DOHH2 (cell line): ENCODE measurements at regions not wholly inside any gene's neighbourhood (a gene's known extent, or its start where the extent isn't known, plus 50 kb on each side); places are given as distances from the start of the nearest gene placed in this dataset.

Experiments used
- H3F3A ChIP-seq: fragments of 200-600 bp; sonication (generic), shearing (Covaris generic); 2 replicates; pipeline ENCODE4 v1.6.0; 2016; ENCODE audit warnings: antibody characterized with exemption, mild to moderate bottlenecking; ENCODE audit not compliant: control insufficient read depth, insufficient read depth
- H3K27ac ChIP-seq: fragments of 200-600 bp; sonication (generic); 2 replicates; pipeline ENCODE4 v1.5.1; 2014; ENCODE audit warnings: low read depth, mild to moderate bottlenecking, low read length, moderate library complexity
- H3K27me3 ChIP-seq: fragments of 200-600 bp; sonication (generic); 2 replicates; pipeline ENCODE4 v1.6.1; 2014; ENCODE audit warnings: mild to moderate bottlenecking, low read length, mixed read lengths; ENCODE audit not compliant: control insufficient read depth
- H3K36me3 ChIP-seq: fragments of 200-600 bp; sonication (generic); 2 replicates; pipeline ENCODE4 v1.6.1; 2014; ENCODE audit warnings: mild to moderate bottlenecking, low read length, moderate library complexity, mixed read lengths; ENCODE audit not compliant: control insufficient read depth
- H3K4me1 ChIP-seq: fragments of 200-600 bp; sonication (generic); 2 replicates; pipeline ENCODE4 v1.6.1; 2014; ENCODE audit warnings: mild to moderate bottlenecking, low read length, mixed read lengths; ENCODE audit not compliant: control insufficient read depth
- H3K4me2 ChIP-seq: fragments of 200-600 bp; sonication (generic); 2 replicates; pipeline ENCODE4 v1.6.0; 2014; ENCODE audit warnings: mild to moderate bottlenecking, low read length, moderate library complexity
- H3K4me3 ChIP-seq: fragments of 200-600 bp; sonication (generic); 2 replicates; pipeline ENCODE4 v1.5.1; 2014; ENCODE audit warnings: mild to moderate bottlenecking, low read length, mixed read lengths
- H3K79me2 ChIP-seq: fragments of 200-600 bp; sonication (generic); 2 replicates; pipeline ENCODE4 v1.6.1; 2014; ENCODE audit warnings: mild to moderate bottlenecking, low read length, mixed read lengths; ENCODE audit not compliant: control insufficient read depth
- H3K9me2 ChIP-seq: fragments of 200-600 bp; sonication (generic); replicated peaks from 2 replicates; pipeline ENCODE4 v1.6.1; 2014; ENCODE audit warnings: mild to moderate bottlenecking, low read length, mixed read lengths; ENCODE audit not compliant: control insufficient read depth
- H3K9me3 ChIP-seq: fragments of 200-600 bp; sonication (generic); 2 replicates; pipeline ENCODE4 v1.6.1; 2014; ENCODE audit warnings: antibody characterized with exemption, low read length, mixed read lengths; ENCODE audit not compliant: control insufficient read depth, insufficient read depth
- H4K20me1 ChIP-seq: fragments of 200-600 bp; sonication (generic); 2 replicates; pipeline ENCODE4 v1.6.0; 2014; ENCODE audit warnings: low read depth, mild to moderate bottlenecking, antibody characterized with exemption, low read length, moderate library complexity; ENCODE audit not compliant: control insufficient read depth, insufficient read depth
- CTCF ChIP-seq: fragments of 200-600 bp; sonication (generic); IDR thresholded peaks from one replicate; pipeline ENCODE4 v1.5.1; 2014; ENCODE audit warnings: antibody characterized with exemption, mild to moderate bottlenecking, low read depth, low read length; ENCODE audit not compliant: poor library complexity, severe bottlenecking
- EZH2phosphoT487 ChIP-seq: fragments of 200-600 bp; sonication (generic); IDR thresholded peaks from 2 replicates; pipeline ENCODE4 v1.6.1; 2017; ENCODE audit warnings: borderline replicate concordance, mild to moderate bottlenecking, antibody characterized with exemption, low read length, moderate library complexity, mixed read lengths

DNA sequence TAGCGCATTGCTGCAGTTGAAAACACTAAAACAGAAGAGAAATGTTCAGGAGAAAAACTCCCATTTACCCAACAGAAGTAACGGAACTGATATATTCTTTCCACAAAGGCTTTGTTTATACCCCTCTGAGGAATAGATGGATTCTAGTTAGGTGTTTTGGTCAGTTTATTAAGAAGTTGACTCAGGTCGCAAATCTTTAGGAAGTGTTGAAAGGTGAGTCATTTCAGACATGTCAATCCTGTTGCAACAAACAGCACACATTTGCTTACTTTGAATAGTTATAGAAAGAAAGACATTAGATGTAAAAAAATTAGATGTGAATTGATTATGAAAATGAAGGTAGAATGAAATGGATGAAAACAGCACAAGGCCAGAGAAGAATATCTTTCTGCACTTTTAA, 941.0 kb downstream of the KCNJ2 start:
- Histone ChIP-seq H3K27me3 (no peaks in the 10 kb centered on the region), H3K27ac (no peak overlapping the region), H3K4me1 (no peaks in the 10 kb centered on the region), H3K4me3 (no peak overlapping the region), H3K4me2 (no peak overlapping the region), H3K79me2 (no peaks in the 10 kb centered on the region), H3K9me3 (no peaks in the 10 kb centered on the region), H3K36me3 (no peaks in the 10 kb centered on the region), H3K9me2 (no peaks in the 10 kb centered on the region), H3F3A (no peaks in the 10 kb centered on the region), H4K20me1 (no peaks in the 10 kb centered on the region)
- TF ChIP-seq CTCF (no peak), EZH2phosphoT487 (no peak)

- Histone ChIP-seq H3K4me3 (no peak overlapping the region), H3K4me1 (no peaks in the 10 kb centered on the region), H3K27me3 (no peaks in the 10 kb centered on the region), H3K4me2 (no peak overlapping the region), H3F3A (no peaks in the 10 kb centered on the region), H3K9me3 (no peaks in the 10 kb centered on the region), H3K36me3 (no peaks in the 10 kb centered on the region), H3K79me2 (no peaks in the 10 kb centered on the region), H4K20me1 (no peaks in the 10 kb centered on the region), H3K27ac (no peak overlapping the region), H3K9me2 (no peaks in the 10 kb centered on the region)
- TF ChIP-seq EZH2phosphoT487: no peak
- no peak for TF ChIP-seq CTCF
Measured at GRCh38 chr17:71111460-71111859, 942.1 kb downstream of the KCNJ2 start.

DNA sequence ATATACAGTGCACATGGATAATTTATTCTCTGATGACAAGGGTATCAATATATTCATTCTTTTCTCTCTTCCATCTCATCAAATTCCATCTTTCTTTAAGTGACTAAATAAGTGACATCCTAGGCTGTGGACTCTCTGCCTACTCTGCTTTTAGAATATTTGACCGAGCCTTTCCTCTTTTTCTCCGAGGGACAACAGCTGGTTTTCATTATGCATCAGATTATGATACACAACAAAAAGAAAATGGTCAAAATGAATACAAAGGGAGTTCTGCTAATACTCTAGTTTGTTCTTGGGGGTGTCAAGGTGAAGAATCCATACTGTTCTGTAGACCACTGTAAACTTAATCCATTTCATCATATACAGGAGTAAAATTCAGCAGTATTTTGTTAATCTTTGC, 942.6 kb downstream of the KCNJ2 start:
- H3K27me3 ChIP-seq: no peaks in the 10 kb centered on the region

More for the DNA sequence above, 942.6 kb downstream of the KCNJ2 start:
- Histone ChIP-seq H3K9me3 (no peaks in the 10 kb centered on the region), H3F3A (no peaks in the 10 kb centered on the region), H3K9me2 (no peaks in the 10 kb centered on the region), H3K4me2 (no peak overlapping the region), H4K20me1 (no peaks in the 10 kb centered on the region), H3K36me3 (no peaks in the 10 kb centered on the region), H3K4me1 (no peaks in the 10 kb centered on the region), H3K79me2 (no peaks in the 10 kb centered on the region), H3K4me3 (no peak overlapping the region), H3K27ac (no peak overlapping the region)
- no peak for TF ChIP-seq CTCF
- no peak for TF ChIP-seq EZH2phosphoT487
